Vagina (tissue), 2 donors: ENCODE measurements at regions not wholly inside any gene's neighbourhood (a gene's known extent, or its start where the extent isn't known, plus 50 kb on each side); places are given as distances from the start of the nearest gene placed in this dataset.

ENCODE experiments used
- CTCF ChIP-seq, 3 experiments: fragments of 450-650 bp in 2 of 3; fragments of 200-600 bp in 1 of 3; sonication (generic) in 1 of 3; IDR thresholded peaks; one replicate each; pipeline ENCODE4 v1.5.1; 2017 to 2019; ENCODE audit warnings: antibody characterized with exemption in 3 of 3, mild to moderate bottlenecking in 2 of 3, moderate library complexity in 2 of 3
- POLR2A ChIP-seq, 2 donors: fragments of 450-650 bp; IDR thresholded peaks; one replicate each; pipeline ENCODE4 v1.6.1; 2017; ENCODE audit warnings: antibody characterized with exemption in 2 of 2, mild to moderate bottlenecking in 2 of 2, moderate library complexity in 2 of 2
- POLR2AphosphoS5 ChIP-seq, 2 donors: sonication (generic); formaldehyde crosslinking; IDR thresholded peaks; one replicate each; pipeline ENCODE4 v1.9.0; 2017; ENCODE audit warnings: antibody characterized with exemption in 2 of 2, mild to moderate bottlenecking in 2 of 2, low read depth in 1 of 2; ENCODE audit not compliant: insufficient read depth in 1 of 2

- TF ChIP-seq CTCF (IDR thresholded peaks at IDR 0.05) (no peak), POLR2A (IDR thresholded peaks at IDR 0.05) (no peak), POLR2AphosphoS5 (IDR thresholded peaks at IDR 0.05; ENCODE audit: insufficient read depth in 1 of 2, low read depth in 1 of 2) (no peak)
These were observed 225.2 kb upstream of the SETMAR start for GRCh38 chr3:4077950-4078349.
